Breast epithelium (tissue), 4 donors: ENCODE measurements at regions not wholly inside any gene's neighbourhood (a gene's known extent, or its start where the extent isn't known, plus 50 kb on each side); places are given as distances from the start of the nearest gene placed in this dataset.
"Not testable (repeated sequence)": the region's sequence is repeated elsewhere in the genome, so short reads cannot be mapped to it uniquely, and the experiment has no call there.

Source experiments
- DNase-seq, 2 donors: peaks; one replicate each; pipeline ENCODE4 v3.0.0-alpha.2; 2019; ENCODE audit warnings: low spot score in 2 of 2
- H3K27ac ChIP-seq, 2 donors: fragments of 200-600 bp; sonication (generic) in 1 of 2; one replicate each; pipeline ENCODE4 v1.5.1; 2016 to 2019; ENCODE audit warnings: mild to moderate bottlenecking in 1 of 2
- H3K27me3 ChIP-seq, 2 donors: fragments of 200-600 bp; sonication (generic) in 1 of 2; one replicate each; pipeline versions ENCODE4 v1.5.1 to v1.6.0; 2017 to 2019; ENCODE audit warnings: control low read depth in 1 of 2, mild to moderate bottlenecking in 1 of 2
- H3K36me3 ChIP-seq: fragments of 200-600 bp; one replicate; pipeline ENCODE4 v1.5.1; 2019
- H3K4me1 ChIP-seq, 2 donors: fragments of 200-600 bp; sonication (generic); one replicate each; pipeline ENCODE4 v1.5.1; 2016 to 2019; ENCODE audit warnings: control low read depth in 1 of 2
- H3K4me3 ChIP-seq, 3 donors: fragments of 200-600 bp; sonication (generic); 1 replicate in 2 of 3; 2 replicates in 1 of 3; pipeline ENCODE4 v1.5.1; 2016 to 2019; ENCODE audit warnings: mild to moderate bottlenecking in 3 of 3, moderate library complexity in 2 of 3
- H3K9me3 ChIP-seq, 2 donors: fragments of 200-600 bp; sonication (generic) in 1 of 2; one replicate each; pipeline ENCODE4 v1.5.1; 2016 to 2019; ENCODE audit warnings: control low read depth in 1 of 2
- POLR2A ChIP-seq: fragments of 450-650 bp; IDR thresholded peaks from one replicate; pipeline ENCODE4 v1.6.1; 2016; ENCODE audit warnings: antibody characterized with exemption, mild to moderate bottlenecking, moderate library complexity
- POLR2AphosphoS5 ChIP-seq, 3 donors: sonication (generic); formaldehyde crosslinking; IDR thresholded peaks; one replicate each; pipeline ENCODE4 v1.6.1; 2017; ENCODE audit warnings: antibody characterized with exemption in 3 of 3
- intact Hi-C: fragments of 100-400 bp; cut with DNase I; formaldehyde crosslinking; loops from one replicate; pipeline ENCODE4 v1.15.1; 2023; ENCODE audit warnings: low total_unique reads
- TF ChIP-seq, protein P1 (sequence below), 3 donors: fragments of 450-650 bp; IDR thresholded peaks; one replicate each; pipeline ENCODE4 v1.5.1; 2016 to 2017; ENCODE audit warnings: antibody characterized with exemption in 3 of 3, mild to moderate bottlenecking in 3 of 3, moderate library complexity in 3 of 3

DNA sequence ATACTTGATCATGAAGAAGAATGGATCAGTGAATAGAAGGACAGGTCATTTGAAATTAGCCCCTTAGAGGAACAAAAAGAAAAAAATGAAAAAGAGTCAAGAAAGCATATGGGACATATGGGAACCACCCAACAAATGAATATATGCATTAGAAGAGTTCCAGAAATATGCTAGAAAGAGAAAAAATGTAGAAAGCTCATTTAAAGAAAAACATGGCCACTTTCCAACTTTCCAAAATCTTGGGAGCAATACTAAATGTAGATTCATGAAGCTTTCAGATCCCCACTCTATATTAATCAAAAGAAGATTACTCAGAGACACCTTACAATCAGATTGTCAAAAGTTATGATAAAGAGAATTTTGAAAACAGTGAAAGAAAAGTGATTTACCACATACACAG, 334.8 kb upstream of the NMUR2 start:
- no peak overlapping the region for H3K27ac ChIP-seq

DNA sequence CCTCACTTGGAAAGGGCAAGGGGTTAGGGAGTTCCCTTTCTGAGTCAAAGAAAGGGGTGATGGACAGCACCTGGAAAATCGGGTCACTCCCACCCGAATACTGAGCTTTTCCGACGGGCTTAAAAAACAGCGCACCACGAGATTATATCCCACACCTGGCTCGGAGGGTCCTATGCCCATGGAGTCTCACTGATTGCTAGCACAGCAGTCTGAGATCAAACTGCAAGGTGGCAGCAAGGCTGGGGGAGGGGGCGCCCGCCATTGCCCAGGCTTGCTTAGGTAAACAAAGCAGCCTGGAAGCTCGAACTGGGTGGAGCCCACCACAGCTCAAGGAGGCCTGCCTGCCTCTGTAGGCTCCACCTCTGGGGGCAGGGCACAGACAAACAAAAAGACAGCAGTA, 336.0 kb upstream of the NMUR2 start:
- H3K36me3 ChIP-seq, H3K4me1 ChIP-seq, H3K27me3 ChIP-seq, intact Hi-C loops, H3K4me3 ChIP-seq, H3K27ac ChIP-seq, DNase-seq: not testable (repeated sequence)
- H3K9me3 ChIP-seq = peaks cover 0 to 17% of the 10 kb centered on the region in 2 donors

More for the DNA sequence above, 334.8 kb upstream of the NMUR2 start:
- no peaks in the 10 kb centered on the region for H3K27me3 ChIP-seq
- H3K4me3 ChIP-seq = no peak overlapping the region
- no peak for TF ChIP-seq POLR2A
- TF ChIP-seq, protein P1, sequence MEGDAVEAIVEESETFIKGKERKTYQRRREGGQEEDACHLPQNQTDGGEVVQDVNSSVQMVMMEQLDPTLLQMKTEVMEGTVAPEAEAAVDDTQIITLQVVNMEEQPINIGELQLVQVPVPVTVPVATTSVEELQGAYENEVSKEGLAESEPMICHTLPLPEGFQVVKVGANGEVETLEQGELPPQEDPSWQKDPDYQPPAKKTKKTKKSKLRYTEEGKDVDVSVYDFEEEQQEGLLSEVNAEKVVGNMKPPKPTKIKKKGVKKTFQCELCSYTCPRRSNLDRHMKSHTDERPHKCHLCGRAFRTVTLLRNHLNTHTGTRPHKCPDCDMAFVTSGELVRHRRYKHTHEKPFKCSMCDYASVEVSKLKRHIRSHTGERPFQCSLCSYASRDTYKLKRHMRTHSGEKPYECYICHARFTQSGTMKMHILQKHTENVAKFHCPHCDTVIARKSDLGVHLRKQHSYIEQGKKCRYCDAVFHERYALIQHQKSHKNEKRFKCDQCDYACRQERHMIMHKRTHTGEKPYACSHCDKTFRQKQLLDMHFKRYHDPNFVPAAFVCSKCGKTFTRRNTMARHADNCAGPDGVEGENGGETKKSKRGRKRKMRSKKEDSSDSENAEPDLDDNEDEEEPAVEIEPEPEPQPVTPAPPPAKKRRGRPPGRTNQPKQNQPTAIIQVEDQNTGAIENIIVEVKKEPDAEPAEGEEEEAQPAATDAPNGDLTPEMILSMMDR (IDR thresholded peaks at IDR 0.05) = no peak
- H3K4me1 ChIP-seq = no peaks in the 10 kb centered on the region
- intact Hi-C loops = no loop called here
- H3K36me3 ChIP-seq = no peaks in the 10 kb centered on the region
- DNase-seq = no peak
- peaks cover 0 to 17% of the 10 kb centered on the region in 2 donors for H3K9me3 ChIP-seq

DNA sequence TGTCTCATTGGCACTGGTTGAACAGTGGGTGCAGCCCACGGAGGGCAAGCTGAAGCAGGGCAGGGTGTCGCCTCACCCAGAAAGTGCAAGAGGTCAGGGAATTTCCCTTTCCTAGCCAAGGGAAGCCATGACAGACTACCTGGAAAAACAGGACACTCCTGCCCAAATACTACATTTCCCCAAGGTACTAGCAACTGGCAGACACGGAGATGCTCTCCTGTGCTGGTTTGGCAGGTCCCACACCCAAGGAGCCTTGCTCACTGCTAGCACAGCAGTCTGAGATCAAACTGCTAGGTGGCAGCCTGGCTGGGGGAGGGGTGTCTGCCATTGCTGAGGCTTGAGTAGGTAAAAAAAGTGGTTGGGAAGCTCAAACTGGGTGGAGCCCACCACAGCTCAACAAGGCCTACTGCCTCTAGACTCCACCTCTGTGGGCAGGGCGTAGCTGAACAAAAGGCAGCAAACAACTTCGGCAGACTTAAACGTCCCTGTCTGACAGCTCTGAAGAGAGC, 382.7 kb upstream of the NMUR2 start:
- H3K4me3 ChIP-seq, H3K27ac ChIP-seq, H3K27me3 ChIP-seq, DNase-seq, intact Hi-C loops, H3K4me1 ChIP-seq, H3K9me3 ChIP-seq, H3K36me3 ChIP-seq: not testable (repeated sequence)

DNA sequence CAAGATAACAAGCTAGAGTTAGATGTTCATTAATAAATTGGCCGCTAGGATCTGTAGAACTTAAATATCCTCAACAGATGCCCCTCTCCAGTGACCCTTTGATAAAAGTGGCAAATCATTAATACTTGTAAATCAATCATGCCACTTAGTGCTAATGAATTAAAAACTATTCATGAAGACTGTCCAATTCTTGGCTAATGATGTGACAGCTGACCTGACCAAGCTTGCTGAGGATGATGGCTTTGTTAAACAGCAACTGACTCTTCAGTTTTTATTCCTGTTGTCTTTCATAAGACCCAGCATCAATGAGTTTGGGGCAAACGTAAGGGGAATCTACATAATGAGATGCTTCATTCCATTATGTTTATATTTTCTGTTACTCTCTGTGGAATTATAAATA, 396.8 kb upstream of the NMUR2 start:
- intact Hi-C loops = no loop called here
- DNase-seq = no peak

DNA sequence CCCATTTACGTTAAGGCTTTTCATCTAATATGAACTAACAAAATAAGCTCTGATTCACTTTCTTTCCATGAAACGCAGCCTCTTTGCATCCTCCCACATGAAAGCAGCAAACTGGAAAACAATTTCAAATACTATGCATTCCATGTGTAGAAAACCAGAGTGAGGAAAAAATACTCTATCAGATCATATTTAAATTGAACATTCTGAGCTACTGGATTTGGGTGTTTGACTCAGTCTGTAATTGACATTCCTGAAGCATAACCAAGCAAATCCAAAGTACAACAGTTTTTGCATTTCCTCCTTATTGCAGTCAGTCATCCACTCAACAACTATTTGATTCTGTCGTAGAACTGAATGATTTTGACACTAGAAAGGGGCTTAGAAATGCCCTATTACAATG, 399.1 kb upstream of the NMUR2 start:
- Histone ChIP-seq H3K27ac (no peak overlapping the region), H3K9me3 (no peaks in the 10 kb centered on the region), H3K36me3 (no peaks in the 10 kb centered on the region), H3K4me3 (no peak overlapping the region), H3K27me3 (no peaks in the 10 kb centered on the region), H3K4me1 (no peaks in the 10 kb centered on the region)
- intact Hi-C loops = no loop called here
- DNase-seq = no peak
- TF ChIP-seq, protein P1 (IDR thresholded peaks at IDR 0.05) = no peak
- no peak for TF ChIP-seq POLR2A
- TF ChIP-seq POLR2AphosphoS5 (IDR thresholded peaks at IDR 0.05) = no peak

More for the DNA sequence above, 396.8 kb upstream of the NMUR2 start:
- H3K27ac ChIP-seq = no peak overlapping the region
- H3K4me1 ChIP-seq = no peaks in the 10 kb centered on the region
- H3K36me3 ChIP-seq = no peaks in the 10 kb centered on the region
- H3K4me3 ChIP-seq = no peak overlapping the region
- no peaks in the 10 kb centered on the region for H3K27me3 ChIP-seq
- no peaks in the 10 kb centered on the region for H3K9me3 ChIP-seq
- TF ChIP-seq, protein P1 (IDR thresholded peaks at IDR 0.05) = no peak
- TF ChIP-seq POLR2A = no peak
- TF ChIP-seq POLR2AphosphoS5 (IDR thresholded peaks at IDR 0.05) = no peak

DNA sequence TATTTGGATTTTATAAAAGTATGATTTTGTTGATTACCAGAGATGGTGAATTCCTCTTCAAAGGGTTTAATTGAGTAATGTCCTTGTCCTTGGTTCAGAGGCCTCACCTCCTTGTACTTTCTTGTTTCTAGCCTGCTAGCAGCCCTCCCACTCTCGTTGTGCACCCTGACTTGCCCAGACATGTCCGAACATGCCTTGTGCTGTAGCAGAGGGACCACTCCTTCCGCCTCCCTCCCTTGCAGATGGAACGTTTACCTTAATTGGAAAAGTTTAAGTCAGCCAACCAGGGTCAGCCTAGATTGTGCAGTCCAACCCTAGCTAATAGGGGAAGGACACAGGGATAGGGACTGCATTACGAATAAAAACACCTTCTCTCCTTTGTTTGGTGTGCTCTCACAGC, 406.9 kb upstream of the NMUR2 start:
- Histone ChIP-seq H3K9me3 (peaks cover 0 to 4% of the 10 kb centered on the region in 2 donors), H3K4me3 (no peak overlapping the region), H3K4me1 (no peaks in the 10 kb centered on the region), H3K27ac (no peak overlapping the region), H3K36me3 (no peaks in the 10 kb centered on the region), H3K27me3 (no peaks in the 10 kb centered on the region)
- TF ChIP-seq POLR2A (no peak), POLR2AphosphoS5 (IDR thresholded peaks at IDR 0.05) (no peak)
- TF ChIP-seq, protein P1 (IDR thresholded peaks at IDR 0.05) = no peak
- no peak for DNase-seq
- intact Hi-C loops = no loop called here
